Frontal cortex (tissue), 3 donors: ENCODE measurements at regions not wholly inside any gene's neighbourhood (a gene's known extent, or its start where the extent isn't known, plus 50 kb on each side); places are given as distances from the start of the nearest gene placed in this dataset.
A peak's percentile ranks its signal among the peaks of the same experiment; 100 is the strongest.
"Not testable (repeated sequence)": the region's sequence is repeated elsewhere in the genome, so short reads cannot be mapped to it uniquely, and the experiment has no call there.

Source experiments
- DNase-seq, 2 donors: peaks; one replicate each; pipeline ENCODE4 v3.0.0; 2012; ENCODE audit warnings: low spot score in 2 of 2
- FAIRE-seq: peaks from 2 replicates; lab custom pipeline; 2012; peaks lifted over from hg19 to GRCh38; lab: Jason Lieb, UNC
- donor health status: control.
- donor health status: control.
- donor health status: control.

DNA sequence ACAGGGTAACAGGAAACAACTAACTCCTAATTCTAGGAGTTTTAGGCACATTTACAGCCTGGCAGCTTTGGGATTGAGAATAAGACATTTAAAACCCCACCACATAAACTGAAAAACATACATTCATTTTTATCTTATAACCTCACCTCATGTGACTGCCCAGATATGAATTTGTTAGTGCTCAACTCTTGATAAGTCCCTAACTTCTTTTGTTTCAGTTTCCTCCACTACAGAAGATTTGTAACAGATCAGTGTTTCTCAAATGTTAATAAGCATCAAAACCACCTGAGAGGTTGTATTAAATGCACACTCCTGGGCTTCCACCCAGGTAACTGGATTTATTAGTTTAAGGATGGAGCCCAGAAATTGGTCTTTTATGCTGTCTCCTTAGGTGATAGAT is 190.1 kb upstream of the ARID1B start:
- FAIRE-seq = no peak
- no peak for DNase-seq

DNA sequence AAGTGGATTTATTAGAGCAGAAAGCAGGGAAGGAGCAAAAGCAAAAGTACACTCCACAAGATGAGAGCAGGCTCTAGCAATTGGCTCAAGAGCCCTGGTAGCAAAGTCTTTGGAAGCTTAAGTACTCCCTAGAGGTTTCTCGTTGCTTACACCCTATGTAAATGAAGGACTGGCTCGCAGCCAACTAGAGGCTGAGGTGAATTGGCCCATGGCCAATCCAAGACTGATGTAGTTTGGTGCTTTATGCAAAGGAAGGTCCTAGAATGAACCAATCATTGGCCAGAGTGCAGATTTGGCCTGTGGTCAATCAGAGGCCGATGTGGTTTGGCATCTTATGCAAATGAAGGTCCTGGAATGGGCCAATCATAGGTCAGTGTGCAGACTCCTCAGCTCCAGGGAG is 191.3 kb upstream of the ARID1B start:
- no peak for FAIRE-seq
- no peak for DNase-seq

DNA sequence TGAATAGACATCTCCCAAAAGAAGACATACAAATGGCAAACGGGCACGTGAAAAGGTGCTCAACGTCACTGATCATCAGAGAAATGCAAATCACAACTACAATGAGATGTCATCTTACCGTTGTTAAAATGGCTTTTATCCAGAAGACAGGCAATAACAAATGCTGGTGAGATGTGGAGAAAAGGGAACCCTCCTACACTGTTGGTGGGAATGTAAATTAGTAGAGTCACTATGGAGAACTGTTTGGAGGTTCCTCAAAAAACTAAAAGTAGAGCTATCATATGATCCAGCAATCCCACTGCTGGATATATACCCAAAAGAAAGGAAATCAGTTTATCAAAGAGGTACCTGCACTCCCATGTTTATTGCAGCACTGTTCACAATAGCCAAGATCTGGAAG is 193.1 kb upstream of the ARID1B start:
- DNase-seq, FAIRE-seq: not testable (repeated sequence)

DNA sequence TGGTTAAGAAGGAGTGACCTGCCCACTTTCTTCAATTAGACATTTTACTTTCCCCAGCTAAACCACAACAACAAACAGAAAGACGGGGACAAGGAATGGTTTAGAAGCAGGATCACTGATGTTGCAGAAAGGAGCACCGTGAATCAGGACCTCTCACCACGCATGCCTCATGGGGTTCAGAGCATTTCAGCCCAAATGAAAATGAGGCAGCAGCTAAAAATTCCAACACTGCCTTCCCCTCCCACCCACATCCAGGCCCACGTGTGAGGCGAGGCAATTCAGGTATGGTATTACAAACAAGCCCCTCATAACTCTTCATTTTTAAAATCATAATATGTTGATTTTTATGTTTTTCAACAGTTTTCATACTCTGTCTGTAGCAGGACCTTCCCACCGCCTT is 194.1 kb upstream of the ARID1B start:
- FAIRE-seq (no peak), DNase-seq (no peak)

DNA sequence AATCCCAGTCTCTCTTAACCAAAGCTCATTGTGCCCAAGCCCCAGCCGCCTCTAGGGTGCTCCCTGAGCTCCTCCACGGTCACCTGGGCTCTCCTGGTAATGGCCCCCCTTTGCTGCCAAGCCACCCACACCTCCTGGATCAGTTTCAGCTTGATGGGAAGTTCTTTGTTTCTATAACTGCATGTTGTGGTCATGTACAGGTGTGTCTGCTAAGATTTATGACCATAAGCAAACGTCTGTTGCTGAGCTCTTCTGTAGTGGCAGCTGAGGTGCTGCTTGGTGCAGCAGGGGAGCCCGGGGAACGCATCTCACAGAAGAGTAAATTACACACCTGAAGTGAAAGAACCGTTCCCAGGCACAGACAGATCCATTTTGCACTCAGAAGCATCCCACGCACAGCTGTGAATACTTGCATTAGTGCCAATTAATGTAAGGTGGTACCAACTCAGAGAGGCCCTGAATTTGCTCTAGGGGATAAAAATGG is 194.6 kb upstream of the ARID1B start:
- FAIRE-seq (no peak), DNase-seq (no peak)

DNA sequence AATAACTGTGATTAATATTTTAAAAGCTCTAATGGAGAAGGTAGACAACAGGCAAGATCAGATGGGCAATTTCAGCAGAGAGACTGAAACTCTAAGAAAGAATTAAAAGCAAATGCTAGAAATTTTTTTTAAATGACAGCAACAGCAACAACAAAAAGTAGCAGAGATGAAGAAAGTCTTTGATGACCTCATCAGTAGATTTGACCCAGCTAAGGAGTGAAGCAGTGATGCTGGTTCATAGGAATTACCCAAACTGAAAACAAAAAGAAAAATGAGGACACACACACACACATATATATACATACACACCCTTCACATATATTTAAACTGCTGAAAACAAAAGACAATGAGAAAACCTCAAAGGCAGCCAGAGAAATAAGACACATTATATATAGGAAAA is 197.6 kb upstream of the ARID1B start:
- DNase-seq (no peak), FAIRE-seq (no peak)

DNA sequence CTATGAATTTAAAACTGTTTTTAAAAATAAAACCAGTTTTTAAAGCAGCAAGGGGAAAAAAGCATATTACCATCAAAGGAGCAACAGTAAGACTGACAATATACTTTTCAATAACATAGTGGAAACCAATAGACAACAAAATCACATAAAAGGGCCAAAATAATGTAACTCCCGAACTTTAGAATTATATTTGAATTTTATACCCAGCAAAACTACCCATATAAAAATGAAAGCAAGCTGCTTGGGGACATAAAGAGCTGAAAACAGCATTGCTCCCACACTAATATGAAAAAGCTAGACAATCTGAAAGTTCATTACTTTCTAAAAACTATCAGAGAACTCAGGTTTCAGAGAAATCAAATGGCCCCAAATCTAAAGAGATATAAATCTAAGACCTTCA is 199.4 kb upstream of the ARID1B start:
- DNase-seq = no peak

DNA sequence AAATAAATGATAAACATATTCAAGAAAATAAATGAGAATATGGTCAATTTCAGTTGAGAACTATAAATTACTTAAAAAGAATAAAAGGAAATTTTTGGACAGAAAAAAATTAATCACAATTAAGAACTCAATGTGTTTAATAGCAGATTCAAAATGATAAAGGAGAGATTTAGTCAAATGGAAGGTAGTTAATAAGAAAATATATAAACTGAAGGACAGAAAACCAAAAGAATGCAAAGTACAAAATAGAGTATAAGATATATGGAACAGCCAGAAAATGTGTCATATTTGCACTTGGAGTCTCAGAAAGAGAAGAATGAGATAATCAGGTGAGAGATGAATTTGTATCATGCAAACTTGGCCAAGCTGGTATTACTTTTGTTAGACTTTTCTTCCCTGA is 201.8 kb upstream of the ARID1B start:
- DNase-seq (no peak), FAIRE-seq (peak; percentile 66)

More for the DNA sequence above, 199.4 kb upstream of the ARID1B start:
- FAIRE-seq = no peak

DNA sequence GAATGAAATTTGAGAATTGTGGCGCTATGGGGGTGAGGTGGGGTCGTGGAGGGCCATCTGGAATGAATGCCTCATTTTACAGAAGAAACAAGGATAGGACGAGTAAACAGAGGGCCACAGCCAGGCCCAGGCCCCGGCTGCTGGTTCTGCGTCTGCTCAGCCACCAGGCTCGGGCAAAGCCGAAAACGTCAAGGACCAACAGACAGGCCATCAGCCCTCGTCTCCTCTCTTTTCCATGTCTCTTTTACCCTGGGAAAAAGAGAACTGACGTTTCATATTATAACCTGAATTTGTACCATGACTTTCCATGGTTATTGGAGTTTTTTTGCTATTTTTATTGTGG is 212.4 kb upstream of the ARID1B start:
- DNase-seq (no peak), FAIRE-seq (no peak)

DNA sequence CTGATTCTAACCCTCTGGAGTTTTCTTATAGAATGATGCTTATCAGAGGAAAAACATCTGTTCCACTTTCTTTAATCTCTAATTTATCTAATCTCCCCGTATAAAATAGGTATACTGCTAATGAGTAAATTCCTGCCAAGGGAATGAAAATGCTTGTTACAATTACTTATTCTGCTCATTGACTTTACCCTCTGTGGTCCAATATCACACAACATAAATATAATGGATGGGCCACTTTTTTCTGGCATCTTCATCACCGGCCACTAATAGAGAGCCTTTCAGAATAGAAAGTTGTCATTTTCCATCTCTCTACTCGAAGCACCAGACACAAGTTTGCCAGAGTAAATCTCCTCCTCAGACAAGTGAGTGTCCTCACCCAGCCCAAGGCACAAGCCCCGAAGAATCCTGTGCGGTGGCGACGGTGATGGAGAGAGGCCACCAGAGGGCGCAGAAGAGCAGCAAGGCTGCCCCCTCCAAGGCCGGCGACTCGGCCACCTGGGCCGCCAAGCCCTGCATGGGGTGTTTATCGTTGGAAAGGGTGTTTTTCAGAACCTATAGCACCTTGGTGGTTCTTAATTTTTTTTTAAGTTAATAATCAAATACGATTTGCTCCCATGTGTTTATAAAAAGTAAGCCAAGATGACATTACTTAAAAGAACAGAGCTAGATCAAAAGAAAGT is 212.9 kb upstream of the ARID1B start:
- FAIRE-seq (no peak), DNase-seq (peak; percentile 42 to 80)

DNA sequence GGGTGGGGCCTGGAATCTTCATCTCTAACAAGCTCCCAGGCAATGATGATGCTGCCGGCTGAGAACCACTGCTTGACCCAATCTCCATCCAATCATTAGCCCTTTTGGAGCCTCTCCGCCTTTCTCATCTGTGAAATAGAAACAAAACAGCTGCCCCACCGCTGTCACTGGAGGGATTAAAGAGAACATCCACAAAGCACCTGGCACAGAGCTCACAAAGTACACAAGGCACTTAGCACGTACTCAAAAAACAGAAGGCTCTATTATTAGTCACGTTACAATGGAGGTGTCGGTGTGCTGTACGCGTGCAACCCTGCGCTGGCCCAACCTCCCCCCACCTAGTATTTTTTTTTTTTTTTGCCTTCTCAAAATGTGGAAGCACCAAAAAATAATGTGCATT is 213.5 kb upstream of the ARID1B start:
- no peak for FAIRE-seq
- DNase-seq = no peak

DNA sequence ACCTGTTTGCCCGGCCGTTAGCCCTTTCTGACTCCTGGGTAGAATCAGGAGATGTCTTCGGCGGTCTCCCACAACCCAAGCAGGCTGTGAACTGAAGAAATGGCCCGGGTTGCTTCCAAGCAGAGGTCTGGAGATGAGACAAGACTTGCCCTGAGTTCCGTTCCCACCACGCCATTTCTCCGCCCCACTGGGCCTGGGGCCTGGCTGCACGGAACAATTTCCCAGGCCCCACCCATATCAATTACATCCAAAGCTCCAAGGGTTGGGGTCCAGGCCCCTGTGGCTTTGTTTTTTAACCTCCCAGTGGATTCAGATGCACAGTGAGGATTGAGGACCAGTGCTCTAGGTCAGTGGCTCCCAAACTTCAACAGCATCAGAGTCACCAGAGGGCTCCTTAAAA is 214.5 kb upstream of the ARID1B start:
- DNase-seq (no peak), FAIRE-seq (no peak)

DNA sequence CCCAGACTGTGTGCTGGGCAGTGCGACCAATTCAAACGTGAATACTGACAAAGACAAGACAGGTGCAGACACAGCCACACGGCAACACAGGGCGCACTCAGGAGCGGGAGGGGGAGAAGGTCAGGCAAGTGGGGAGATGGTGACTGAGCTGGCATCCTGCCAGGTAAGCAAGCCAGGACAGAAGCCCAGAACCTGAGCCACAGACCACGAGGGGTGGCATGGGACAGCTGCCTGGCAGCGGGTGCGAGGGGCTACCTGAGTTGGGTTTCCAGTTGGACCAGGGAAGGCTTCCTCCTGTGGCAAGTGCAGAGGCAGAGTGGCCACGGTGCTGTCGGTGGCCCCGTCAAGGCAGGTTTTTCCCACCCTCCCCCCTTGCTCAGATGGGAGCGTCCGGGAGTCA is 215.2 kb upstream of the ARID1B start:
- DNase-seq = no peak
- FAIRE-seq = no peak

DNA sequence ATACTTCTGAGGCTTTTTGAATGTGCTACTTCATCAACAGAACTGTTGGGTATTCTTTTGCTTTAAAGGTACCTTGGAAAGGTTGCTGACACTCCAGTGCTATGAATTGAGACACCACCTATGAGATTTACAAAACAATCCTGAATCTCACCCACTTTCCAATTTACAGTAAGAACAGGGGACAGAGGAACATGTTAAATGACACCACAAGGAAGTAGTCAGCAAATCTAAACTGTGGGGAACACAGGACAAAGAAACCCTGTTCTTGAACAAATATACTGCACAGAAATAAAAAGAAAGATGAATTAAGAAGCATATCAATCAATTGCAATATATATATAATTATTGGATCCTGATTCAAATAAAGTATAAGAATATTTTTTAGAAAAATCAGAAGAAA is 216.7 kb upstream of the ARID1B start:
- no peak for FAIRE-seq
- no peak for DNase-seq

DNA sequence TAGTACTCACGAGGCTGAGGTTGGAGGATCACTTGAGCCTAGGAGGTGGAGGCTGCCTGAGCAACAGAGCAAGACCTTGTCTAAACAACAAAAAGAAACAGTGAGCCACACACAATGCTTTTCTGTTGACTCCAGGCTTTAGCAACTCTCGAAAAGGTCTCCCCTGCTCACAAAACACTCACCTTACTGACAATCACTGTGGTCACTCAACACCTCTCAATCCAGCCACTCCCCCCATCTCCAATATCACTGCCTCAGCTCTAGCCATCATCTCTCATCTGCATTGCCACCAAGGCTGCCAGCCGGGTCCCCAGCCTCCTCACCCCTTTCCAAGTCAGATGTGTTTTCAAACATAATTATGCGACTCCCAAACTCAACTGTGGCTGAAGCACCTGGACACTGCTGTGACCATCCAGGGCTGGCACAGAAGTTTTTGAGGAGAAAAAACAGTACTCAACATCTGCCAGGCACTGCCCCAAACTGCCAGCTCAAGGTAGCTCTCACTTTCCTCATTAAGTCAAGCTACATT is 218.0 kb upstream of the ARID1B start:
- DNase-seq (no peak), FAIRE-seq (no peak)

DNA sequence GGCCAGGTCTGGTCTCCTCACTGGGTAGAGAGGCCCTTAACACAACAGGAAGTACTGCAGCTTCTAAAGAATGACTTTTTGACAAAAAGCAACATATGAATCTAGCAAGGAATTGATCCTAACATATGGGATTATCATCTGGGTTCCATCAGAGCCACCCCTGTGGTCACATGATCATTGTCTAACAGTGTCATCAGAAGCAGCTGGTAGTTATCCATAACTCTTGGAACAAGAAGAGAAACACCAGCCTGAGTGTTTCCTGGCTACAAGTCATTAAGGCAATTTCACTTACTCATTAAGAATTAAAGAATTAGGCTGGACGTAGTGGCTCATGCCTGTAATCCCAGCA is 219.3 kb upstream of the ARID1B start:
- FAIRE-seq (no peak), DNase-seq (no peak)

DNA sequence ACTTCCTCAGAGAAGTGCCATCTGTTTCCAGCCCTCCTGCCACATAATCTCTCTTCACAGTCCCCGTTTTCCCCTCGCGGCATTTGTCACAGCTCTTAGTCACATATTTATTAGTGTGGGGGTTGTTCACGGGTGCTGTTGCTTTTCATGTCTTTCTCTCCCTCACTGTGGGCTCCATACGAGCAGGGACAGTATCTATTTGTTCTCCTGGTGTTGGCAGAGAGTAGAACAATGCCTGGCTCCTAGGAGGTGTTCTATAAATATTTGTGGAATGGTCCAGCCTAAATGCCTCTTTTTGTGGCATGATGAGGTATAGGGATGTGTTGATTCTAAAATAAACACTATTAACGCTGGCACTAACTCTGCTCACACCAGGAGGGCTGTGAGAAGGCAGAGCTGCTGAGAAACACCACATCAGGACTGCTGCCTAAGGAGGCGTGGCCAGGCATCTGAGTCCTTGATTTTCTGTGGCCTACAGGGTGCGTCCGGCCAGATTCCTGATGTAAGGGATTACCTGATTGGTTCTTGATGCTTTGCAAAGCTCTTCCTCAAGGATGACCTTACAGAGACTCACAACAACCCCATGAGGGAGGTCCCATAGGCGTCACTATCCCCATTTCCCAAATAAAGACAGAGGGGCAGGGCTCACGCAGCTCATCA is 219.8 kb upstream of the ARID1B start:
- FAIRE-seq (no peak), DNase-seq (peak in 1 of 2 donors; percentile 10)

DNA sequence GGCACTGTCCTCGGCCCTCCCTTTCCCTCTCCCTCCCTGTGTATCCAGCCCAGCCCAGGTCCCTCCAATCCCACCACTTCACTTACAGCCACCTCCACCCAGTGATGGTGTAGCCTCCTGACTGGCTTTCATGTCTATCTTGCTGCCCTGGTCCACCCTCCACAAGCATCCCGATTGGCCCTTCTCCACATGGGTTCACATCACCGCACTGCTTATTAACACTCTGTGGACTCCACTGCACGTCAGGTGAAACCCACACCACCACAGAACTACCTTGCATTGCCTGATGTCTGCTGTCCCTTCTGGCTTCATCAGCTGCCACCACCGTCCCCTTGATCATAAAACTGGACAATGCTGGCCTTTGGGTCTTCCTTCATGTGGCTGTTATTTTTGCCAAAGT is 220.4 kb upstream of the ARID1B start:
- FAIRE-seq (no peak), DNase-seq (no peak)

DNA sequence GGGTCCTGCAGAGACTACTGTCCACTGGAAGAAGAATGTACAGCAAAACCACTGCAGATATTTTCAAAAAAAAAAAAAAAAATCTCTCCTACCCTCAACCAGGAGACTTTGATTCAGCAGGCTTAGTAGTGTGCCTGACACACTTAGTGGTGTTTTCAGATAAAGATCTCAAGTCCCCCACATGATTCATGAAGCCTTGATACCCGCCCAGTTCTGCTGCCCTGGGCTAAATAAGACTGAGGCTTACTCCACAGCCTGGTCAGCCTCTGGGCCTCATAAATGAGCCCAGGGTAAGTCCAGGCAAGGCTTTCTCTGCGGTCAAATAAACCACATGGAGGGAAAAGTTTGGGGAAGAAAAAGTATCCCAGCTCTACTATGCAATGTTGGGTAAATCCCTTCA is 222.1 kb upstream of the ARID1B start:
- FAIRE-seq = no peak
- no peak for DNase-seq

DNA sequence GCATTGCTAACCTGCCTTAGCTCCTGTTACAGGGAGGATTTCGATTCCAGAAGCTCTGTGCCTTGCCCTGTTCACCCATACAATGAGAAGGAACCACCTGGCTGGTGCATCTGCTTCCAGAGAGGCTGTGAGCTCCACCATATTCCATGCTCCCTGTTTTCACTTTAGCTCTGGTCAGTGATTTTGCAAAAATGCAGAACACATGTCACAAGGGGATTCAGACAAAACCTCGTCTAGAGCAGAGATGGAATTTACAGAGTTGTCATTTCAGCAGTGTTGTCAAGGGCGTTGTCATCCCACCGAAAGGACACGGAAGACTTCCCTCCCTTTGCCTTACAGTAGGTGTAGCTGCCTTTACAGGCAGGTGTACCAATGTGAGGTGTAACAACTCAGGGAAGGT is 223.0 kb upstream of the ARID1B start:
- DNase-seq (no peak), FAIRE-seq (no peak)

DNA sequence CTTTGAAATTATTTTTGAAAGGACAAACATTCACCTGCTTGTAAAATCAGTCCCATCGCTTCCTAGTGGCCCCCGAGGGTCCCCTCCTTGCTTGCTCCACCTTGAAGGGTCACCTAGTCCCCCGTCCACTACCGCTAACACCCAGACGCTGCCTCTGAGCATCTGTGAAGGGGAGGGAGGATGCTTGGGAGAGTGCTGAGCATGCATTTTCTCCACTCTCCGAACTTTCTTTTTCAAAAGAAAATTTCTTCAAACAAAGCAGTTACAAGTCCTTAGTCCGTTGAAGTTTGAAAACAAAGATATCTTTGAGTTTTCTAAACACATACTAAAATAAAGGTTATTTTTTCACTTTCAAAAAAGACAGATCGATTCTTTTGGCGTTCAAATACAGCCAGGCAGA is 224.3 kb upstream of the ARID1B start:
- FAIRE-seq = no peak
- DNase-seq = no peak

DNA sequence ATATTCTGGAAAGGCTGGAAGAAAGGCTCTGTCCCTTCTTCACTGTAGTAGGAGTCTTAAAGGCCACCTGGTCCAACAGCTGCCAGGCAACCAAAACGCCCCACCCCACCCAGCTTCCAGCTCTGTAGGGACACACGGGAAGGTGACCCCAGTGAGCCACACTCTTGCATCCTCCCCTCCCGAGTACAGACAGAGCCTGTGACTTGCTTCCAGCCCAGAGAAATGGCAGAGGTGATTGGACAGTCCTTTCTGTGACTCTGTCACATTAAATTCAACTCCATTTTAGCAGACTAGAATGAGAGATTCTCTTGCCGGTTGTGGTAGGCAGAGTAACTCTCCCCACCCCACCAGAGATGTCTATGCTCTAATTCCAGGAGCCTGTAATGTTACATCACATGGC is 226.2 kb upstream of the ARID1B start:
- no peak for DNase-seq
- FAIRE-seq = no peak
